ENCODE measurements at regions not wholly inside any gene's neighbourhood (a gene's known extent, or its start where the extent isn't known, plus 50 kb on each side); places are given as distances from the start of the nearest gene placed in this dataset.

GRCh38 chr6:132063738-132064137 lies 112.6 kb upstream of the CCN2 start:
- 75% methylated on average over 2 of the region's 2 CpGs for WGBS (ENCODE audit: insufficient coverage)
- no peak overlapping the region for H3K27ac ChIP-seq (ENCODE audit: low read length in 2 of 2)
- H3K9ac ChIP-seq (ENCODE audit: low read length), result no peak overlapping the region
- no peak for DNase-seq
- H3K36me3 ChIP-seq (replicated peaks in 1 of 2; ENCODE audit: control extremely low read depth in 1 of 2, control insufficient read depth in 1 of 2, extremely low read depth in 1 of 2, insufficient read depth in 2 of 2, low read length in 1 of 2), result no peaks in the 10 kb centered on the region
- TF ChIP-seq, protein P1, sequence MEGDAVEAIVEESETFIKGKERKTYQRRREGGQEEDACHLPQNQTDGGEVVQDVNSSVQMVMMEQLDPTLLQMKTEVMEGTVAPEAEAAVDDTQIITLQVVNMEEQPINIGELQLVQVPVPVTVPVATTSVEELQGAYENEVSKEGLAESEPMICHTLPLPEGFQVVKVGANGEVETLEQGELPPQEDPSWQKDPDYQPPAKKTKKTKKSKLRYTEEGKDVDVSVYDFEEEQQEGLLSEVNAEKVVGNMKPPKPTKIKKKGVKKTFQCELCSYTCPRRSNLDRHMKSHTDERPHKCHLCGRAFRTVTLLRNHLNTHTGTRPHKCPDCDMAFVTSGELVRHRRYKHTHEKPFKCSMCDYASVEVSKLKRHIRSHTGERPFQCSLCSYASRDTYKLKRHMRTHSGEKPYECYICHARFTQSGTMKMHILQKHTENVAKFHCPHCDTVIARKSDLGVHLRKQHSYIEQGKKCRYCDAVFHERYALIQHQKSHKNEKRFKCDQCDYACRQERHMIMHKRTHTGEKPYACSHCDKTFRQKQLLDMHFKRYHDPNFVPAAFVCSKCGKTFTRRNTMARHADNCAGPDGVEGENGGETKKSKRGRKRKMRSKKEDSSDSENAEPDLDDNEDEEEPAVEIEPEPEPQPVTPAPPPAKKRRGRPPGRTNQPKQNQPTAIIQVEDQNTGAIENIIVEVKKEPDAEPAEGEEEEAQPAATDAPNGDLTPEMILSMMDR (IDR thresholded peaks at IDR 0.05), result no peak
- no peak for TF ChIP-seq EZH2 (IDR thresholded peaks at IDR 0.05; ENCODE audit: borderline replicate concordance, insufficient read depth, low read depth, low read length, poor library complexity, severe bottlenecking)
- no peak overlapping the region for H3K4me2 ChIP-seq (replicated peaks; ENCODE audit: low read depth, low read length, poor library complexity, severe bottlenecking)
- ChIA-PET POLR2A (no interaction called here), CTCF (no interaction called here)
- H3K27me3 Mint-ChIP-seq, result no peaks in the 10 kb centered on the region
- H3K79me2 ChIP-seq (ENCODE audit: control insufficient read depth, insufficient read depth, low read length), result no peaks in the 10 kb centered on the region
- H3K4me3 ChIP-seq (ENCODE audit: control extremely low read depth in 1 of 5, extremely low read depth in 1 of 5, insufficient read depth in 1 of 5, low read depth in 2 of 5, low read length in 4 of 5), result no peak overlapping the region
- intact Hi-C loops (cut with micrococcal nuclease), result no loop called here
- no peak for ATAC-seq (ENCODE audit: low read depth)
- H3K4me1 ChIP-seq (ENCODE audit: control insufficient read depth in 2 of 2, insufficient read depth in 2 of 2, low read length in 2 of 2), result no peaks in the 10 kb centered on the region
- H3K27ac Mint-ChIP-seq, result no peak overlapping the region
- H3K27me3 ChIP-seq (replicated peaks in 1 of 4; ENCODE audit: control extremely low read depth in 1 of 4, control insufficient read depth in 3 of 4, insufficient read depth in 4 of 4, low read length in 3 of 4), result no peaks in the 10 kb centered on the region
- no peaks in the 10 kb centered on the region for H3K9me3 ChIP-seq (ENCODE audit: control extremely low read depth in 1 of 3, control insufficient read depth in 2 of 3, insufficient read depth in 1 of 3, low read length in 2 of 3)
- H2AFZ ChIP-seq (ENCODE audit: insufficient read depth, low read depth, low read length, poor library complexity, severe bottlenecking), result no peak overlapping the region
- no peak overlapping the region for H3K4me3 Mint-ChIP-seq
- H3K4me1 Mint-ChIP-seq, result peaks cover 5% of the 10 kb centered on the region
- H4K20me1 ChIP-seq (ENCODE audit: control insufficient read depth, insufficient read depth, low read length, poor library complexity, severe bottlenecking), result no peaks in the 10 kb centered on the region
- H3K9me3 Mint-ChIP-seq (ENCODE audit: insufficient read depth), result no peaks in the 10 kb centered on the region

- WGBS (ENCODE audit: insufficient coverage), result 75% methylated on average over 2 of the region's 5 CpGs
- ATAC-seq (ENCODE audit: low read depth) (no peak), DNase-seq (no peak)
- TF ChIP-seq, protein P1 (IDR thresholded peaks at IDR 0.05), result no peak
- TF ChIP-seq EZH2 (IDR thresholded peaks at IDR 0.05; ENCODE audit: borderline replicate concordance, insufficient read depth, low read depth, low read length, poor library complexity, severe bottlenecking), result no peak
- Mint-ChIP-seq H3K27me3 (no peaks in the 10 kb centered on the region), H3K27ac (no peak overlapping the region), H3K4me3 (no peak overlapping the region), H3K4me1 (peaks cover 5% of the 10 kb centered on the region), H3K9me3 (ENCODE audit: insufficient read depth) (no peaks in the 10 kb centered on the region)
- ChIA-PET CTCF (no interaction called here), POLR2A (no interaction called here)
- Histone ChIP-seq H3K4me2 (replicated peaks; ENCODE audit: low read depth, low read length, poor library complexity, severe bottlenecking) (no peak overlapping the region), H3K9me3 (ENCODE audit: control extremely low read depth in 1 of 3, control insufficient read depth in 2 of 3, insufficient read depth in 1 of 3, low read length in 2 of 3) (no peaks in the 10 kb centered on the region), H3K27me3 (replicated peaks in 1 of 4; ENCODE audit: control extremely low read depth in 1 of 4, control insufficient read depth in 3 of 4, insufficient read depth in 4 of 4, low read length in 3 of 4) (no peaks in the 10 kb centered on the region), H3K4me1 (ENCODE audit: control insufficient read depth in 2 of 2, insufficient read depth in 2 of 2, low read length in 2 of 2) (no peaks in the 10 kb centered on the region), H2AFZ (ENCODE audit: insufficient read depth, low read depth, low read length, poor library complexity, severe bottlenecking) (no peak overlapping the region), H3K4me3 (ENCODE audit: control extremely low read depth in 1 of 5, extremely low read depth in 1 of 5, insufficient read depth in 1 of 5, low read depth in 2 of 5, low read length in 4 of 5) (no peak overlapping the region), H3K27ac (ENCODE audit: low read length in 2 of 2) (no peak overlapping the region), H3K36me3 (replicated peaks in 1 of 2; ENCODE audit: control extremely low read depth in 1 of 2, control insufficient read depth in 1 of 2, extremely low read depth in 1 of 2, insufficient read depth in 2 of 2, low read length in 1 of 2) (no peaks in the 10 kb centered on the region), H3K9ac (ENCODE audit: low read length) (no peak overlapping the region), H3K79me2 (ENCODE audit: control insufficient read depth, insufficient read depth, low read length) (no peaks in the 10 kb centered on the region), H4K20me1 (ENCODE audit: control insufficient read depth, insufficient read depth, low read length, poor library complexity, severe bottlenecking) (no peaks in the 10 kb centered on the region)
- intact Hi-C loops (cut with micrococcal nuclease), result no loop called here
Measured at GRCh38 chr6:132063204-132063603, 112.0 kb upstream of the CCN2 start.

All from B cell (primary cell).